Stimulated activated CD4-positive, alpha-beta T cell treated with anti-CD3 and anti-CD28 coated beads, Interleukin-4, amount 100 ng/mL, for 1 hour (primary cell): ENCODE measurements at regions not wholly inside any gene's neighbourhood (a gene's known extent, or its start where the extent isn't known, plus 50 kb on each side); places are given as distances from the start of the nearest gene placed in this dataset.

Source experiments
- DNase-seq: peaks from one replicate; pipeline ENCODE4 v3.0.0-alpha.2; 2020

DNA sequence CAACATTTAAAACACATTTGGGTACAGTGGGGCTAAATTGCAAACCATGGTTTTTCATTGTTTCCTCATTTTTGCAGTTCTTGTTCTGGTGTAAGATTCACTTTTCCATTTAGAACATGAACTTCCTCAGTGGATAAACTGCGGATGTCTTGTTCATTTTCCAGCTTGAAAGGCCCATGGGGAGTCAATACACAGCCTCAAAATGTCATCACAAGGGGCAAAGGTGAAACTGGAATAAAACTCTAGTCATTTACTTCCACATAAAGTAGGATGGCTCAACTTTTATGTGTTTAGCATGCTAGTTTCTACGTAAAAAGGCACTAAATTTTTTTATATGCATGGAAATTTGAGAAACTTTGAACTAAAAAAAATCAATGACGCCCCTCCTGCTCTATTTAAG is 718.8 kb downstream of the TLR4 start:
- DNase-seq = no peak

DNA sequence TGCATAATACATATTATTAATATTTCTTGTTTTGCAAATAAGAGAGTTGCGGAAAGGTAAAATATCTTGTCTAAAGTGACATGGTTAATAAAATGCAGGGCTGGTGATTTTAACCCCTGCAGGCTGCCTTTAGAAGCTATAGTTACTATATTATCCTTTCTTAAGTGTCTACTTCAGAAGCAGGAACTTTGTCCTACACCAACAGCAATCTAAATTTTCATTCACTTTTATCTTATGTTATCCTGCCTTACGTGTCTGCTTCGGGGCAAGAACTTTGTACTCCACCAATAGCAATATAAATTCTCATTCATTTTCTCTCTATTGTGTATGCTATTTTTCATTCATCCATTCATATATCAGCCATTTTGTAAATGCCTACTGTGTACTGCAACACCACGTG is 719.5 kb downstream of the TLR4 start:
- no peak for DNase-seq

DNA sequence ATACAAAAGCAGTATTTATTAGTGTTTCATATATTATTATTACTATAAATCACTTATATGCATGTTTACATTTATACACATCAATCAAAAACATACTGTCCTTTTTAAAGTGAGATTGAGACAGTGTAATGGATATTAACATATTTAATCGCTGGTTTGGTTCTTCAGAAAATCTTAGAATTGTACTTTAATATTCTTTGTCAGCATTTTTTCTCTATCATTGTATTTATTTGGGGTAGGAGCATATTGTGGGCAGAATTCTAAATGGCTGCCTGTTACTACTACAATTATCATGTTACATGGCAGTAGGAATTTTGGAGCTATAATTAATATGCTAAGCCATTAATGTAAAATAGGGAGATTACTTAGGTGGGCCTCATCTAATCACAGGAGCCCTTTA is 722.6 kb downstream of the TLR4 start:
- no peak for DNase-seq

DNA sequence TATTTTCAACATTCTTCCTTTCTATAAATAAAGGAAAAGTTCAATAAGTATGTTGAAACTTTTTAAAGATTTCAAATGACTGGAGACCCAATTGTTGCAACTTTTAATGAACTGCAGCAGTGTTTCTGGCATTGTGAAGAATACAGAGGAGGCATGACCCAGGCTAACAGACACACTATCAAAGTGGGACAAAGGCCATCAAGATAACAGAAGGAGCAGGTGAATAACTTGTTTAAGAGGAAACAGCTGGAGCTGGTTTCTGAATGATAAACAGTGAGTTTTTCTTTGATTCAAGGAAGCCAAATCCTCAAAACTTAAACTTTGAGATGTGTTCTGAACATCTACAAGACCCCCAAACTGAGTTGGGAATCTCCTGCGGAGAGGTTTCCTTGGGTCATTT is 734.6 kb downstream of the TLR4 start:
- no peak for DNase-seq

DNA sequence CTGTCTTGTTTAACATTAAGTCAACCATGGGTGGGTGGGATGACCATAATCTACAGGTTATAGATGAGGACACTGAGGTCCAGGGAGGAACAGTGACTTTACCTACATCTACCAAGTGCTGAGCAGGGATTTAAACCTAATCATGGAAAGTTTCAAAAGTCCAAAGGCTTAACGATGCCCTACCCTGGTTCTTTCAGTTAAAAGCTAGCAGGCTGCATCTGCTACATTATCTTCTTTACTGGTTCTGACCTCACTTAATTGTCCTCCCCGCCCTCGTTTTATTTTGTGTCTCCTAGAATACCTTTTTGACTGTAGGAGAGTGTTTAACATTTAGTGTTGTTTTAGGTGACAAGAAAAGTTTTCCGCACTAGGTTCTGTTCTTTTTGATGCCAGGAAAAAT is 735.2 kb downstream of the TLR4 start:
- DNase-seq = no peak

DNA sequence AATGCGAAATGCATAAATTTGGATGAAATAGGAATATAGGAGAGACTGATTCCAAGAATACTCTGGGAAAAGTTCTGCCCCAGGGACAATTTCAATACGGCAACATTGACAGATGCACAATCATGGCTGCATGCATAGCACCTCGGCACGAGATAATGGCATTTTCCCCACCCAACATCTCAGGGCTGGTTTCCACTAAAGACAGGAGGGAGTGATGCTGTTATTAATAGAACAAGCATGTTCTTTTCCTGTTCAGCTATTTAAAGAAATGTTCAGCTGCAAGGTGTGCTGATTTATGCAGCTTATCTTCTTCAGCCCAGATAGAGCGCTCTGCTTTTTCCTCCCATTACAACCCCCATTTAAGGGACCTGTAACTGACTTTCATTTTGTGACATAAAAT is 740.2 kb downstream of the TLR4 start:
- DNase-seq = no peak

DNA sequence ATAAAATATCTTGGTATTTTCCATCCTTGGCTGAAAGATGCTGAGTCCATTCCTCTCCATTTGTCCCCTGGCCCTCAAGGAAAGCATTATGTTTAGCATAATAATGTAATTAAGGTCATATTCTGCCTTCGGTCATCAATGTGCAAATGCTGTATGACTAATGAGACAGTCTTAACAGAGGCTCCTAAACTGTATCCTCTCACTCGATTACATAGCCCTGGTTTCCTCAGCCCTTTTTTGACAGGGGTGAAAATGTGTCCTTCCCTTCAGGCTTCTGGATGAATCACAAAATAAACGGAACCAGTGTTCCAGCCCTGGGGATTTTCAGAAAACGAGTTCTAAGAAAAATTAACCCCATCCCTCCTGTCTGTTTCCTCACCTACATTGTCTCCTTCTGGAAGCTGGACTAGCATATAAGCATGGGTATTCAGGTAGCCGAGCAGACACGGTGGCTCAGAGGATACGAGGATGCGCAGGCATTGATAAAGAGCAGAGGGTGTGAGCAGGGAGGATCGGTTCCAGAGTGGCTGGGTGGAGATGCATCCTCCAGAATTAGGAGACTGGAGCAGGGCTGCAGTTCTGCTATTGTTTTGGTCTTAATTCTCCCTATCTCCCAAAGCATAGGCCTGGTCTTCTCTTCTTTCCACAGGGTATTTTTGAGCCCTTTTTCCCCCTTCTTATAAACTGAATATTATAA is 742.9 kb downstream of the TLR4 start:
- DNase-seq = no peak

DNA sequence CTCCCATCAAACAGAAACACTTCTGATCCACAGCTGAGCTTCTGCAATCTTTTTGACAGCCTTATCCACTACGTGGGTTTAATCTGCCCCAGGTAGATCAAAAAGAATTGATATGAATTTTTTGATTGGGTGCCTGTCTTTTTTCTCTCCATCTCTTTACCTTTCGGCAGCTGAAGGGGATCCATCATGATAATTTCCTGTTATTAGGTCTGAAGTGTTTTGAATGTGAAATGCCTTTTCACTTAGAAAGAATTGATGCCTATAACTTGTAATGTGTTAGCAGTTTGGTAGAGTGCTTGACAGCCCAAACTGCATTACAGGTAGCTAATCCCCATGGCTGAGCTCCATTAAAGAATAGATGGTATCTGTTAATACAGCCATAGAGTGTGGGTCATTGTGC is 745.4 kb downstream of the TLR4 start:
- DNase-seq = no peak

DNA sequence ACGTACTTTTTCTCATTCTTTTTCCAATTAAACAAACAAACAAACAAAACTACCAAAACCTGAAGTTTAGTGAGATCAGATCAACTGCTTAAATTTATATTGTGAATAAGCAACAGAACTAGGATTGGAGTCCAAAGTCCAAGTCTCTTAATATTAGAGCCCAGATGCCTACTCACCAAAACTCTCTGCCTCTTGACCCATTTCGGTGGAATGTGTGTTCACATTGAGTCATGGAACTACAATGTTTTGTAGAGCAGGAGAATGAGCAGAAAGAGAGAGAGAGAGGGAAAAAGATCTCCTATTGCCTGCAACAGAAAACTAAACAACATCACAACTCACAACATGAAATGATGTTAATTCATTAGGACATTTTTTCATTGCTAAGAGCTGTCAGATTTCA is 751.1 kb downstream of the TLR4 start:
- DNase-seq = no peak

DNA sequence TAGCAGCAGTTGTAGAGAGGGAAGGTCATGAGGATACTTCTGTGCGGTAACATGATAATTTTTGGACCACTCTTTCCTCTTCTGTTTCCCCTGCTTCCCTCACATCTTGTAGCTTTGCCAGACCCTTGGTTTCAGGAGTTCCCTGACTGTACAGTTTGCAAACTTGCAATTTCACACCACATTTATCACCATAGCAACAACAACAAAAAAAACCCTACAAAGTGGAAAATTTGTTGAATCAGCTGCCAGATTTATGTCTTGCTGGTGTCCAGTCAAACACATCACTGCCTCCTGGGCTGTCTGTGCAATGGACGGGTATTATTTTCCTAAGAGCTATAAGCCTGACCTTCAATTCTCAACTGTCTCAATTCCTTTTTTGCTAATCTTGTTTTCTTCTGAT is 751.6 kb downstream of the TLR4 start:
- DNase-seq = no peak

DNA sequence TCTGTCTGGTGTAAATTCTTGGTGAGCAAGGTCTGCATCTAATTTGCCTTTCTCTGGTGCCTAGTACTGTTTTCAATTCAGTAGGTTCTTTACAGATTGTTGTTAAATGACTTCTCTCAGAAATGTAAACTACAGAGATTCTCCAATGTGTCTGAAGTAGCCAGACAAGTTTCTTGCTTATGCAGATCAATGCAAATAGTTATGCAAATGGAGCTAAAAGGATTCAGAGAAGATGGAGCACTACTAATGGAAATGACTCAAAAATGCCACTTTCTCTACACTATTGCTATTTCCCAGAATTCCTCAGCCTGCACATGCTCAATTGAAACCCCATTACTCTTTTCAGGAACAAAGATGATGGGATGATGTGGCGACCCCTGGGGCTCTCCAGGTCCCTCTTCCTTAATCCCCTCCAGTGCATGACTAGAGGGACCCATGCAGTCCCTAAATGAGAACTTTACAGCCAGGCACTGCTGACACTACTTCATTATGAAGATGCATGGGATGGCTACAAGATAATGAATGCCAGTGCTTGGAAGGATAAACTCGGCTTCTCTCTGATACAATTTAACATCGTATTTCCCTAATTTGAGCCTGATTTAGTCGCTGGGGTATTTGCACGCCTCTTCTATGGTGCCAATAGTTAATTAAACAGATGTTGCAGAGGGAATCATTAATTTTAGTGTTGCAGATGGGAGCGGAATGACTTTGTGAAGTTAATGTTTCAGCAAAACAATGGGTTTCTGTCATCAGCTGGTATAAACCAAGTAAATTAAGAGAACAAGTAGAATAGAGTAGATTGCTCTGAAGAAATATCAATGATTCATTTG is 753.2 kb downstream of the TLR4 start:
- no peak for DNase-seq

DNA sequence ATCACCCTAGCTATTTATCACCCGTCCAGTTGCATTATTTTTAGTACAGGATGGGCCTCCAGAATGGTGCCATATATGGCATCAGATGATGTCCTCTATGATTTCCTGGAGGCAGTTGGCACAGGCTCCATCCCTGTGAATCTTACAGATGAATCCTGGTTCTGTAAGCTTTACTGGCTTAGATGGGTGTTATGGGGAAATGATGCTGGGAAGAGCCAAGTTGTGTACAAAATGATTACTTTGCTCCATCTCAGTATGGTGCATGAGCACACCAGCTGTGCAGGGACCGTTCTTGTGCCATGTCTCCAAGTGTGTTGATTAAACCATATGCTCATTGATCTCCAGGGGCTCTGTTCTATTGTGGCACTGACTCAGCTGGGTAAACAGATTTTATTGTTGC is 755.7 kb downstream of the TLR4 start:
- no peak for DNase-seq

DNA sequence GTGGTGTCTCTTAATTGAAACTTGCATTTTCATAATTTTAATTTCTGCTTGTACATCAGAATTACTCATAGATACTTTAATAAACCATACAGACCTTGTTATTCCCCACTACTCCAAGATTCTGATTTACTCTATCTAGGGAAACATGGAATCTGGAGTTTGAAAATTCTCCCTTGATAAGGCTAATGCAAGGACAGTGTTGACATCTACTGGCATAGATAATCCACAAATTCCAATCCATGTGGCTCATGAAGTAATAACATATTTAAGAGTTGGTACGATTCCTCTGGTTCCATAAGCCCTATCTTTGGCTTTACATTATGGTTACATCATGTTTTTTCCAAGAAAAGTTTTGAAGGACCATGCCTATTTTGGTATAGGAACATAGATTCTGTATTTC is 759.2 kb downstream of the TLR4 start:
- no peak for DNase-seq

DNA sequence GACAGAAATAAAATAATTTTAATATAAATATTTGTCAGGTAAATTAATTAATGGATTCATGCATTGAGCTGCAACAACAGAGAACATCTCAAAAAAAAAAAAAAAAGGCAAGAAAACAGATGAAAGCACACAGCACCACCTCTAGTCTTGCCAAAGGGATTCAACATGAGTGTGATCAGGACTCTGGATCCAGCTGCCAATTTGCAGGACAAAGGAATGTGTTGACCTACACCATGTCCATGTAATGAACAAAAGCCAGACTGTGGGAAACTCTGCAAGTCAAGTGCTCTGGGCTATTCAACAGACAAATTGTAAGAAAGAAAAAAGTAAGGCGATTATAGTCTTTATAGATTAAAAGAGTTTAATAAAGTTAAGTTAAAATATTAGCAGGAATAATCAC is 769.3 kb downstream of the TLR4 start:
- DNase-seq = no peak

DNA sequence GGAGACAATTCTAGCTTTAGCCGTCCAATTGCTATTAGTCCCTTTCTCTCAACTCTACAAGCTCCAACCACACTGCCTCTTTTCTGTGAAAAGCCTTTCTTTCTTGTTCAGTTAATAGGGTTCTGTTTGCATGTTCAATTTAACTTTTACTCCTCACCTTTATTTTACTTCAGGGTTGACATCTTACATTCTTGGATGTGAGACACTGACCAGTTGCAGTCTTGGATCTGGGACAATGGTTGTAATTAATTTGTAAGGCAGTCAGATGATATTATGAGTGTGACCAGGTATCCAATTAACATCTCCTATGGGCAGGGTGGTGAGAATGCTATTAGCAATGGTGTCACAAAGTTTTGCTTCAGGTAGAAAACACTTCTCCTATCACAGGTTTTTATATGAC is 774.5 kb downstream of the TLR4 start:
- DNase-seq = no peak

DNA sequence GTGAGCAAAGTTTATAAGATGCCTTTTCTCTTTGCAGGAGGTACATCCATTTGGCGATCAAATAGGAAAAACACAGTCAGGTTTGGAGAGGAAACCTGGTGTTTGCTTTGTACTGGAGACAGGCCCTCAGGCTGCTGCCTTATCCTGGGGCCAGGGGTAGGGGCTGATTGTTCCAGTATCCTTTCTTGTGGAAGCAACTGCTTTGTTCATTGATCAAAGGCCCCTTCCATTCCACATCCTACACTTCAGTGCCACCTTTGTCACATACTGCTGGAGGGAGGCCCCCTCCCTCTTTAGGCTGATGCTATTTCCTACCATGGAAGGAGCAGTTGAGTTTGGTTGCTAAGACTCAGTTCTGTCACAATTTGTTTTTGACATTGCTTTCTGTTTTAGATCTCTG is 778.1 kb downstream of the TLR4 start:
- no peak for DNase-seq

DNA sequence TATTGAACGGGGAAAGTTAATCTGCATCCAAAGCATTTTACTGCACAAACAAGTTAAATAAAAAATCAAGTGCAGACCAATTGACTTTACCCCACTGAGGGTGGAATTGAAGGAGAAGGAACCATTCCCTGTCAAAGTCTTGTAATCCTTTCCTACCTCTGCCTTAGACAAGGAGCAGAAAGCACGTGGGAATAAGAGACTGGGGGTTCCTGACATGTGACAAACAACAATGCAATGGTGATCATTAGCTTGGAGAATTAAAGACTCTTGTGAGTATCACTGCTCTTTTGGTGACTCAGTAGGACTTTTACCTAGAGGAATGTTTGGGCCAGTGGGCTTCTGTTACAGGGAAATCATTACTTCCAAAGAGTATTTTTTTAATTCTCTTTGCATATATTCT is 779.5 kb downstream of the TLR4 start:
- no peak for DNase-seq

DNA sequence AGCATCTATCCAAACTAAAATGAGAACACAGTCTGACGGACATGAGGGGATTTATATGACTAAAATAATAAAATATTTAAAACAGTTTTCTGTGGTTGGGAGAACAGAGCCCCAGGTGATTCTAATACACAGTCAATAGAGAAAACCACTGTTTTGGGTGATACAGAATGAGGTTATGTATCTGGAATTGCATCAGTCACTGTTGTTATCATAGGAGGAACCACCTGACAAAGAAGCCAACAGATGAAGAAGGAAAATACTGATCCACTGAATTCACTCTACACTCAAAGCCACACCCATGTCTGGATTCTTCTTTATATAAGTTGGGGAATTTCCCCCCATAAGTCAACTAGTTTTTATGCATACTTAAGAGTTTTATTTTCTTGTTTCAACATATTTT is 799.0 kb downstream of the TLR4 start:
- DNase-seq = no peak

DNA sequence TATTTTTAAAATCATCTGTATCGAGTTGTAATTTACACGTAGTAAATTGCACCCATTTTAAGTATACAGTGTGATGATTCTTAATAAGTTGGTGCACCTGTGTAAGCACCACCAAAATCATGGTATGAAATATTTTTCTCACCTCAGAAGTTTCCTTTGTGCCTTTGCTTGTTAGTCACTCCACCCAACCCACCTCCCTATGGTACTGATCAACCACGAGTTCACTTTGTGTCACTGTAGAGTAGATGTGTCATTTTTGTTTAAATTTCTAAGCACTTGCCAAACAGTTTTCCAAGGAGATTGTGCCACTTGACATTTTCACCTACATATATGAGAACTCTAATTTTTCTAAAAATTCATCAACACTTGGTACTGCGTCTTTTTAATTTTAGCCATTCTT is 806.5 kb downstream of the TLR4 start:
- no peak for DNase-seq

DNA sequence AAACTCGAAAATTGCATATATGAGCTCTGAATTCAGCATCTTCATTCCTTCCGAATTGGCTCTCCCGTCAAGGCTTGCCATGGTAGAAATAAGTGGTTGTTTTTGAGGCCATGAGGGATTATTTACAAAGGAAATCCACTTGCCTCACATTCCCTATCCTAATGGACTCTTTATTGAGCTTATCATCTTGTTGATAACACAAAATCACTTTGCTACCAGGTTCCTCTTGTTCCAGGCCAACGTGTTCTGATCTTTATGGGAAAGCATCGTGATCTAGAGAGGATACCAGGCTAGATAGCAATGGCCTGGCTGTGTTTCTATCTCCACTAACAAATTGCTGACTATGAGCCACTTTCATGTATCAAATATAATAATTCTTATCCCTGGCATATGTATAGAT is 811.7 kb downstream of the TLR4 start:
- DNase-seq = no peak

DNA sequence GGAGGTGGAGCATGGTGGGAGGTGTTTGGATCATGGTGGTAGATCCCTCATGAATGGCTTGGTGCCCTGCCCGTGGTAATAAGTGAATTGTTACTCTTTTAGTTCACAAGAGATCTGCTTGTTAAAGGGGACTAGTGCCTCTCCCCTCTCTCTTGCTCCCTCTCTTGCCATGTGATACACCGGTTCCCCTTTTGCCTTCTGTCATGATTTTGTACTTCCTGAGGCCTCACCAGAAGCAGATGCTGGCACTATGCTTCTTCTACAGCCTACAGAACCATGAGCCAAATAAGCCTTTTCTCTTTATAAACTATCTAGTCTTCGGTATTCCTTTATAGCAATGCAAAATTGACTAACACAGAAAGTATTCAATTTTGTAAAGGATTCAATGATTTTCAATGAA is 817.1 kb downstream of the TLR4 start:
- DNase-seq = no peak

DNA sequence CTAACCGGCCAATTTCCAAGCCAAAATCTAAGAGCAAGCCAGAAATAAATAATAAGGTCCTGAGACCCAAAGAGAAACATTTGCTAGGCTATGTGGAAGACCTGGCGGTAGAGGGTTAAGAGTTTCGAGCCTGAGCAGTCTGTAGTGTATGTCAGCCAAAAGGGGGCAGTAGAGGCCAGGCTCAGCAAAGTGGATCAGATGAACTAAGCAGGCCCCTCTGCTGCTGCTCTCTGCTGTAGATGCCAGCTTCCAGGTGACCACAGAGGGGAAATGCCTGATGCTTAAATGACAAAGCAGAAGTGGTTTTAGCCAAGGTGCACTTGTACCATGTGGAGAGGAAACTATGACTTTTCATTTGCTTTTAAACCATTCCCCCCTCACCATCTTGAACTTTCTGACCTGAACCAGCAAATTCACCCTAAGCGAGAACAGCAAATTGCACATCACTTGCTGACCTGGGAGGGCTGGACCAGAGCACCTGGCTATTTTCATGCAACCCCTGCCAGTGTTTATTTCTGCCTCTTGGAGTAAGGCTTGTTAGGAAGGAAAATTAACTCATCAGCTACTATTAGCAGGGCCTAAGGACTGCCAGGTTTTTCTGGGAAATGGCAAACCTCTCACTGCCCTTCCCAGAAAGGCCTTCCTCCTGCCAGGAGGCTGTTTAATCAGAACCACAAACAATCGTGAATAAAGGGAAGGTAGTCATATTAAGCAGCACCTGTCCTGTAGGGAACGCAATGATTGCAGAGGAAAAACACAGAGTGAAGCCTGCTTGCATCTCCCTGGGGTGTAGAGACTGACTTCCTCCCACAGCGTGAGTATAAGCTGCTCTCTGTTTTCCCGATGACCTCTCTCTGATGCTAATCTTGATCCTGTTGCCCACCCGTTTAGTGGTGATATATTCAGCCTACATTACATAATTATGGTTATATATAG is 818.2 kb downstream of the TLR4 start:
- no peak for DNase-seq

DNA sequence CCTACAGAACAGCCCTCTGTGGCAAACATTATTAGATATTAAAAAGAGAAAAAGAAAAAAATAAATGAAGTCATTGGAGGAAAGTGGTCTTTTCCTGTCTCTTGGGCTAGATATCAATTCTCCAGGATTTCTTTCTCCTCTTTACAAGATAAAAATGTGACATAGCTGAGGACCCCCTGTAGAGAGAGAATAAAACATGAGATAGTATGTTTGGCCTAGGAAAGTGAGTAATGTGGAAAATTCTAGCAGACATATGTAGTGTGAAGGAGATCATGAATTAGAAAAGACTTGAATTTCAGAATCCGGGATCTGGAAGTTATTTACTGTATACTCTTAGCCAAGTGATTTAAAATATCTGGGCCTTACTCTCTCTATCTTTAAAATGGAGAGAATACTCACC is 823.1 kb downstream of the TLR4 start:
- no peak for DNase-seq

DNA sequence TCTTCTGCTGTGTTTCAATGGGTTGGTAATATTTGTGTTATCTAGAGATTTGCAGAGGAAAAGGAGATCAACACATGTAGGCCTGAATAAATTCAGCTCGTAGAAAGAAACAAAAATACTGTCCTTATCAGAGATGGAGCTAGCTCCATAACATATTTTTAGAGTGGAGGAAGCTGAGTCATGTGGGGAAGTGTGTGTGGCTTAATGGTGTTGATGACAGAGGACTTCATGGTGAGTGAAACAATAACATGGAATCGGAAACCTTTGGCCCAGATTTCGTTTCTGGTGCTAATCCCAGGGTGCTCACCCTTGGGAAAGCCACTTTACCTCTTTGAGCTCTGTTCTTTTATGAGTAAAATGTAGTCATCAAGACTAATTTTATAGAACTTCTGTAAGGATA is 825.0 kb downstream of the TLR4 start:
- no peak for DNase-seq
